ENCODE measurements at regions not wholly inside any gene's neighbourhood (a gene's known extent, or its start where the extent isn't known, plus 50 kb on each side); places are given as distances from the start of the nearest gene placed in this dataset.

DNA sequence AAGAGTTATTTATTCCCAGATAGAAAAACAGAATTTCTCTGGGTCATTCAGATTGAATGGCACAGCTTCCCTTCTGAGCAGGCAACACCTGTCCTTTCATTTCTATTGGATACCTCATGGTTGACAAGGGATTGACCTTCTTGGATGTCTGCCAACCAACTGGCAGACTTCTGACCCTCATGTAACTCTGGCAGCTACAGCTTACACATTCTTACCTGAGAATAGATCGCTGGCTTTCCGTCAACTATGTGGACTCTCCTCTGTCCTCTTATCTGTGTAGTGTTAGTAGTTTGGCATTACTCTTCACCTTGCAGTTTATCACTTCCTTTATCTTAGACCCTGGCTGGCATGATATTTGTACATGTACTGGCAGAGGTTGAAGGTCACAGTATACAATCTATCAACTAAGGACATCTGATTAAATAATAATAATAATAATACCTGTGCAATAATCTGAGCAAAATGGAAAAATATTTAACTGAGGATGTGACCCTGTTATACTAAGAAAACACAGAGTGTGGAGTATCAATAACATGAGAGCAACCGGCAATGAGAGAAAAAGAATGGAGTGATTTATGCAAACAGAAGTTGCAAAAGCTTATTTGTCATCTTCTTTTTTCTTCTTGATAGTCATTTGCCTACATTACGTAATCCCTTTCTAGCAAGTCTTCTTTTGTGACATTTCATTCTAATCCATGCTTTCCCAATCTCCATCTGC lies 1118.2 kb downstream of the ARAP2 start:
- POLR2A ChIA-PET (ENCODE audit: low non-redundant PET) = no interaction called here
- peaks cover 3% of the 10 kb centered on the region for H3K9me3 ChIP-seq (ENCODE audit: low read depth, low read length, poor library complexity, severe bottlenecking)
- no peak for TF ChIP-seq EZH2 (IDR thresholded peaks at IDR 0.05; ENCODE audit: borderline replicate concordance, low read depth, low read length, poor library complexity, severe bottlenecking)
- TF ChIP-seq, protein P1, sequence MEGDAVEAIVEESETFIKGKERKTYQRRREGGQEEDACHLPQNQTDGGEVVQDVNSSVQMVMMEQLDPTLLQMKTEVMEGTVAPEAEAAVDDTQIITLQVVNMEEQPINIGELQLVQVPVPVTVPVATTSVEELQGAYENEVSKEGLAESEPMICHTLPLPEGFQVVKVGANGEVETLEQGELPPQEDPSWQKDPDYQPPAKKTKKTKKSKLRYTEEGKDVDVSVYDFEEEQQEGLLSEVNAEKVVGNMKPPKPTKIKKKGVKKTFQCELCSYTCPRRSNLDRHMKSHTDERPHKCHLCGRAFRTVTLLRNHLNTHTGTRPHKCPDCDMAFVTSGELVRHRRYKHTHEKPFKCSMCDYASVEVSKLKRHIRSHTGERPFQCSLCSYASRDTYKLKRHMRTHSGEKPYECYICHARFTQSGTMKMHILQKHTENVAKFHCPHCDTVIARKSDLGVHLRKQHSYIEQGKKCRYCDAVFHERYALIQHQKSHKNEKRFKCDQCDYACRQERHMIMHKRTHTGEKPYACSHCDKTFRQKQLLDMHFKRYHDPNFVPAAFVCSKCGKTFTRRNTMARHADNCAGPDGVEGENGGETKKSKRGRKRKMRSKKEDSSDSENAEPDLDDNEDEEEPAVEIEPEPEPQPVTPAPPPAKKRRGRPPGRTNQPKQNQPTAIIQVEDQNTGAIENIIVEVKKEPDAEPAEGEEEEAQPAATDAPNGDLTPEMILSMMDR (conservative IDR thresholded peaks at IDR 0.05; ENCODE audit: low read depth, low read length) = no peak
- no peak for DNase-seq (ENCODE audit: low spot score)
- intact Hi-C loops (cut with micrococcal nuclease; ENCODE audit: unreplicated experiment) = no loop called here
- no peaks in the 10 kb centered on the region for H3K27me3 ChIP-seq (replicated peaks; ENCODE audit: insufficient read depth, low read depth, low read length, poor library complexity)
- no peaks in the 10 kb centered on the region for H3K36me3 ChIP-seq (ENCODE audit: insufficient read depth, low read length, poor library complexity, severe bottlenecking)
- no peak overlapping the region for H3K4me3 ChIP-seq (ENCODE audit: low read depth, low read length, poor library complexity, severe bottlenecking)
- no TSS peak for BruUV-seq (replicated peaks)
- CTCF ChIA-PET = no interaction called here
- no peak overlapping the region for H3K27ac ChIP-seq (ENCODE audit: low read depth, low read length, poor library complexity, severe bottlenecking)
- H3K4me1 ChIP-seq (ENCODE audit: insufficient read depth, low read length, poor library complexity, severe bottlenecking) = no peaks in the 10 kb centered on the region

DNA sequence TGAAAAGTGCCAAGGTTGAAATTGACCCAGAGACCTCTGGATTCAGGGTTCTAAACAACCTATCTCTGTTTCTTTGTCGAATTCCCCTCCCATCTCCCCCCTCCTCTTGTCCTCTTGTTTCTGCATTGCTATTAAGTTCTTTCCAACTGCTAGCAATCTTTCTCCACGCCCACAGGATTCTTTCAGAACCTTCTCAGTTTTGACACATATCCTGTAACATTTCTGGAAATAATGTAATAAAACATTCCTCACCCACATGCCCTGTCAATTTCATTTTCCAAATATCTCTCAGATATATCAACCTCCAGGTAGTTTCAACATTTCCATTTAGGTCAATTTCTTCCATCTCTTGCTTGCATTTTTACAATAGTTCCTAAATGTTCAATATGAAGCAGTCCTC lies 1105.9 kb downstream of the ARAP2 start:
- intact Hi-C loops (cut with micrococcal nuclease; ENCODE audit: unreplicated experiment) = no loop called here
- Histone ChIP-seq H3K9me3 (ENCODE audit: low read depth, low read length, poor library complexity, severe bottlenecking) (peaks cover 16% of the 10 kb centered on the region), H3K27ac (ENCODE audit: low read depth, low read length, poor library complexity, severe bottlenecking) (no peak overlapping the region), H3K27me3 (replicated peaks; ENCODE audit: insufficient read depth, low read depth, low read length, poor library complexity) (no peaks in the 10 kb centered on the region), H3K4me3 (ENCODE audit: low read depth, low read length, poor library complexity, severe bottlenecking) (no peak overlapping the region), H3K4me1 (ENCODE audit: insufficient read depth, low read length, poor library complexity, severe bottlenecking) (no peaks in the 10 kb centered on the region), H3K36me3 (ENCODE audit: insufficient read depth, low read length, poor library complexity, severe bottlenecking) (no peaks in the 10 kb centered on the region)
- no peak for TF ChIP-seq EZH2 (IDR thresholded peaks at IDR 0.05; ENCODE audit: borderline replicate concordance, low read depth, low read length, poor library complexity, severe bottlenecking)
- TF ChIP-seq, protein P1 (conservative IDR thresholded peaks at IDR 0.05; ENCODE audit: low read depth, low read length) = no peak
- no peak for DNase-seq (ENCODE audit: low spot score)
- no TSS peak for BruUV-seq (replicated peaks)
- POLR2A ChIA-PET (ENCODE audit: low non-redundant PET) = no interaction called here
- CTCF ChIA-PET = no interaction called here

DNA sequence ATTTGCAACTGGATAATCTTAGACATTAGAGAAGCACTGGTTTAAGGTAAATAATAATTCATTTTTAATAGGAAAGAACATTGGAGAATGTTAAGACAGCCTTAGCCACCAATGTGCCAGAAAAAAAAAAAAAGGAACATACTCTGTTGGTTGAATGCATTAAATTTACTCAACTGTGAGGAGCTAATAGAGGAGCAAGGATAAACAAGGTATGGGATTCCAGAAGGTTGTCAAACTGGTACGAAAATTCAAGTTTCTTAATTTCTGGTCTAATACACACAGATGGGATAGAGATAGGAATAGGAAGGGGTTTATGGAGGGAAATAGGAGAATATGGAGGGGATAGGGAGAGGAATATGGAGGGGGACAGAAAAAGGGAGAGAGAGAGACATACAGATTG lies 1096.6 kb downstream of the ARAP2 start:
- no peaks in the 10 kb centered on the region for H3K36me3 ChIP-seq (ENCODE audit: insufficient read depth, low read length, poor library complexity, severe bottlenecking)
- intact Hi-C loops (cut with micrococcal nuclease; ENCODE audit: unreplicated experiment) = no loop called here
- no TSS peak for BruUV-seq (replicated peaks)
- H3K27ac ChIP-seq (ENCODE audit: low read depth, low read length, poor library complexity, severe bottlenecking) = no peak overlapping the region
- H3K4me1 ChIP-seq (ENCODE audit: insufficient read depth, low read length, poor library complexity, severe bottlenecking) = no peaks in the 10 kb centered on the region
- POLR2A ChIA-PET (ENCODE audit: low non-redundant PET) = interaction anchor here (0.7 kb wide), 1 partner anchor 873 kb away, joined by 4 read pairs; no protein-coding TSS in a partner anchor
- CTCF ChIA-PET = no interaction called here
- DNase-seq (ENCODE audit: low spot score) = no peak
- no peak overlapping the region for H3K4me3 ChIP-seq (ENCODE audit: low read depth, low read length, poor library complexity, severe bottlenecking)
- H3K9me3 ChIP-seq (ENCODE audit: low read depth, low read length, poor library complexity, severe bottlenecking) = no peaks in the 10 kb centered on the region
- no peaks in the 10 kb centered on the region for H3K27me3 ChIP-seq (replicated peaks; ENCODE audit: insufficient read depth, low read depth, low read length, poor library complexity)
- TF ChIP-seq EZH2 (IDR thresholded peaks at IDR 0.05; ENCODE audit: borderline replicate concordance, low read depth, low read length, poor library complexity, severe bottlenecking) = no peak
- TF ChIP-seq, protein P1 (conservative IDR thresholded peaks at IDR 0.05; ENCODE audit: low read depth, low read length) = no peak
